ENCODE measurements at regions not wholly inside any gene's neighbourhood (a gene's known extent, or its start where the extent isn't known, plus 50 kb on each side); places are given as distances from the start of the nearest gene placed in this dataset.

GRCh38 chr1:190540366-190540765 lies 62.7 kb upstream of the BRINP3 start:
- DNase-seq, result no peak

- no peak for DNase-seq
These were observed 74.0 kb upstream of the BRINP3 start for GRCh38 chr1:190551638-190552037.

GRCh38 chr1:190560161-190560681 lies 82.6 kb upstream of the BRINP3 start:
- DNase-seq, result no peak

- DNase-seq, result no peak
These were observed 85.6 kb upstream of the BRINP3 start for GRCh38 chr1:190563230-190563629.

GRCh38 chr1:190564117-190564516 lies 86.5 kb upstream of the BRINP3 start:
- DNase-seq, result no peak

GRCh38 chr1:190578017-190578416 lies 100.4 kb upstream of the BRINP3 start:
- DNase-seq, result no peak

- DNase-seq, result no peak
These were observed 100.9 kb upstream of the BRINP3 start for GRCh38 chr1:190578526-190578925.

- DNase-seq, result no peak
These were observed 102.0 kb upstream of the BRINP3 start for GRCh38 chr1:190579552-190580193.

- no peak for DNase-seq
These were observed 106.2 kb upstream of the BRINP3 start for GRCh38 chr1:190583862-190584261.

GRCh38 chr1:190588424-190588823 lies 110.8 kb upstream of the BRINP3 start:
- DNase-seq, result no peak

GRCh38 chr1:190595438-190595837 lies 117.8 kb upstream of the BRINP3 start:
- no peak for DNase-seq

- no peak for DNase-seq
These were observed 119.6 kb upstream of the BRINP3 start for GRCh38 chr1:190597294-190597693.

GRCh38 chr1:190599670-190600069 lies 122.0 kb upstream of the BRINP3 start:
- DNase-seq, result no peak

GRCh38 chr1:190602325-190602724 lies 124.7 kb upstream of the BRINP3 start:
- DNase-seq, result no peak

GRCh38 chr1:190608282-190608681 lies 130.6 kb upstream of the BRINP3 start:
- no peak for DNase-seq

GRCh38 chr1:190615818-190616217 lies 138.2 kb upstream of the BRINP3 start:
- DNase-seq, result no peak

- DNase-seq, result no peak
These were observed 138.6 kb upstream of the BRINP3 start for GRCh38 chr1:190616235-190616634.

GRCh38 chr1:190619724-190620123 lies 142.1 kb upstream of the BRINP3 start:
- no peak for DNase-seq

GRCh38 chr1:190633488-190633887 lies 155.8 kb upstream of the BRINP3 start:
- DNase-seq, result no peak

GRCh38 chr1:190634134-190634533 lies 156.5 kb upstream of the BRINP3 start:
- DNase-seq, result no peak

- DNase-seq, result no peak
These were observed 171.9 kb upstream of the BRINP3 start for GRCh38 chr1:190649553-190649952.

- DNase-seq, result no peak
These were observed 181.2 kb upstream of the BRINP3 start for GRCh38 chr1:190658907-190659306.

- no peak for DNase-seq
These were observed 186.3 kb upstream of the BRINP3 start for GRCh38 chr1:190663962-190664361.

- no peak for DNase-seq
These were observed 187.4 kb upstream of the BRINP3 start for GRCh38 chr1:190665045-190665444.

- no peak for DNase-seq
These were observed 190.2 kb upstream of the BRINP3 start for GRCh38 chr1:190667914-190668313.

Data from SW 1271 (cell line).